ENCODE measurements at regions not wholly inside any gene's neighbourhood (a gene's known extent, or its start where the extent isn't known, plus 50 kb on each side); places are given as distances from the start of the nearest gene placed in this dataset.

DNA sequence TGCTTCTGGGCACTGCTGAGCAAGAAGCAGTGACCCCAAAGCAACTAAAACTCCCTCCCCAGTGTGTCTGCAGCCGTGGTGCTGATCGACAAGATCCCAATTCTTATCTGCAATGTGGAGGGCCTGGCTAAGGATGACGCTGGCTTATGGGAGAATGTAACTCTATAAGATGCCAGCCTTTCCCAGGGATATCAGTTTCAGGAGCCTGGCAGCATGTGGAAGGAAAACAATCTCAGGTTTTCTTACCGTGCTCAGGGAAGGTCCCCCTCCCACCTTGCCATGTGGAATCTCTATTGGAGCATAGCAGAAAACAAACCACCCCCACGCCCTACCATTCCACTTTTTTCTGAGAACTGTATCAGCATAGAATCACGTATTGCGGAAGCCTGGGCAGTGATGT is 87.7 kb upstream of the PTPN3 start:
- Histone ChIP-seq H3K9ac (replicated peaks; ENCODE audit: extremely low read depth, insufficient read depth, low read length) (no peak overlapping the region), H4K20me1 (replicated peaks; ENCODE audit: control insufficient read depth, extremely low read depth, insufficient read depth, low read length) (no peaks in the 10 kb centered on the region), H3K4me1 (ENCODE audit: control insufficient read depth, extremely low read depth, insufficient read depth, low read length) (no peaks in the 10 kb centered on the region), H3K9me3 (replicated peaks; ENCODE audit: control insufficient read depth, insufficient read depth, low read length) (no peaks in the 10 kb centered on the region), H3K4me3 (replicated peaks in 1 of 3; ENCODE audit: insufficient read depth in 1 of 3, low read depth in 1 of 3, low read length in 3 of 3) (no peak overlapping the region), H3K9me1 (replicated peaks; ENCODE audit: control insufficient read depth, extremely low read depth, insufficient read depth, low read length) (no peaks in the 10 kb centered on the region), H3K27me3 (ENCODE audit: control insufficient read depth in 2 of 2, insufficient read depth in 2 of 2, low read length in 2 of 2) (no peaks in the 10 kb centered on the region), H3K36me3 (ENCODE audit: control insufficient read depth in 2 of 2, extremely low read depth in 1 of 2, insufficient read depth in 2 of 2, low read length in 2 of 2) (no peaks in the 10 kb centered on the region), H3K79me2 (ENCODE audit: control insufficient read depth, insufficient read depth, low read length) (no peaks in the 10 kb centered on the region), H2AFZ (ENCODE audit: low read depth, low read length) (no peak overlapping the region), H3K4me2 (ENCODE audit: insufficient read depth, low read length) (no peak overlapping the region), H3K27ac (ENCODE audit: insufficient read depth, low read depth, low read length) (no peak overlapping the region)
- no peak for TF ChIP-seq EZH2 (IDR thresholded peaks at IDR 0.05; ENCODE audit: borderline replicate concordance, low read depth, low read length, severe bottlenecking)
- TF ChIP-seq, protein P1, sequence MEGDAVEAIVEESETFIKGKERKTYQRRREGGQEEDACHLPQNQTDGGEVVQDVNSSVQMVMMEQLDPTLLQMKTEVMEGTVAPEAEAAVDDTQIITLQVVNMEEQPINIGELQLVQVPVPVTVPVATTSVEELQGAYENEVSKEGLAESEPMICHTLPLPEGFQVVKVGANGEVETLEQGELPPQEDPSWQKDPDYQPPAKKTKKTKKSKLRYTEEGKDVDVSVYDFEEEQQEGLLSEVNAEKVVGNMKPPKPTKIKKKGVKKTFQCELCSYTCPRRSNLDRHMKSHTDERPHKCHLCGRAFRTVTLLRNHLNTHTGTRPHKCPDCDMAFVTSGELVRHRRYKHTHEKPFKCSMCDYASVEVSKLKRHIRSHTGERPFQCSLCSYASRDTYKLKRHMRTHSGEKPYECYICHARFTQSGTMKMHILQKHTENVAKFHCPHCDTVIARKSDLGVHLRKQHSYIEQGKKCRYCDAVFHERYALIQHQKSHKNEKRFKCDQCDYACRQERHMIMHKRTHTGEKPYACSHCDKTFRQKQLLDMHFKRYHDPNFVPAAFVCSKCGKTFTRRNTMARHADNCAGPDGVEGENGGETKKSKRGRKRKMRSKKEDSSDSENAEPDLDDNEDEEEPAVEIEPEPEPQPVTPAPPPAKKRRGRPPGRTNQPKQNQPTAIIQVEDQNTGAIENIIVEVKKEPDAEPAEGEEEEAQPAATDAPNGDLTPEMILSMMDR (IDR thresholded peaks at IDR 0.05; ENCODE audit: extremely low read depth in 1 of 2, insufficient read depth in 1 of 2, low read depth in 1 of 2, low read length in 2 of 2) = no peak
- TF ChIP-seq GATA2 (IDR thresholded peaks at IDR 0.05; ENCODE audit: insufficient read depth, insufficient read length, low read depth, low read length) = no peak
- no peak for TF ChIP-seq FOS (IDR thresholded peaks at IDR 0.05; ENCODE audit: borderline replicate concordance, insufficient read depth, low read length)
- no peak for TF ChIP-seq POLR2A (IDR thresholded peaks at IDR 0.05; ENCODE audit: low read depth, low read length)
- TF ChIP-seq, protein P2, sequence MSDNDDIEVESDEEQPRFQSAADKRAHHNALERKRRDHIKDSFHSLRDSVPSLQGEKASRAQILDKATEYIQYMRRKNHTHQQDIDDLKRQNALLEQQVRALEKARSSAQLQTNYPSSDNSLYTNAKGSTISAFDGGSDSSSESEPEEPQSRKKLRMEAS (IDR thresholded peaks at IDR 0.05; ENCODE audit: insufficient read depth, insufficient read length) = no peak
- TF ChIP-seq POLR2AphosphoS5 (IDR thresholded peaks at IDR 0.05; ENCODE audit: insufficient read depth, low read depth, low read length) = no peak
- TF ChIP-seq MYC (IDR thresholded peaks at IDR 0.05; ENCODE audit: low read depth, low read length) = no peak
- no peak for TF ChIP-seq JUN (IDR thresholded peaks at IDR 0.05; ENCODE audit: borderline replicate concordance, insufficient read depth, insufficient read length, low read depth)
- FAIRE-seq (no peak), DNase-seq (ENCODE audit: low read depth, low spot score) (no peak)
- ChIA-PET CTCF (interaction anchor here (1.7 kb wide), 1 partner anchor 12 kb away, joined by 11 read pairs; no protein-coding TSS in a partner anchor), POLR2A (no interaction called here)
- dilution Hi-C loops (cut with MboI; ENCODE audit: extremely low pct_ligation_motif_present, low sequenced_read_pairs) = no loop called here
- no TSS peak for BruUV-seq (replicated peaks)
- intact Hi-C loops (cut with micrococcal nuclease) = no loop called here

Data from endothelial cell of umbilical vein (primary cell).